ENCODE measurements at regions not wholly inside any gene's neighbourhood (a gene's known extent, or its start where the extent isn't known, plus 50 kb on each side); places are given as distances from the start of the nearest gene placed in this dataset.

- DNase-seq (ENCODE audit: low spot score) = no peak
These were observed 791.4 kb downstream of the HACE1 start for GRCh38 chr6:104068281-104068680.

- no peak for DNase-seq (ENCODE audit: low spot score)
These were observed 794.8 kb downstream of the HACE1 start for GRCh38 chr6:104064876-104065275.

DNA sequence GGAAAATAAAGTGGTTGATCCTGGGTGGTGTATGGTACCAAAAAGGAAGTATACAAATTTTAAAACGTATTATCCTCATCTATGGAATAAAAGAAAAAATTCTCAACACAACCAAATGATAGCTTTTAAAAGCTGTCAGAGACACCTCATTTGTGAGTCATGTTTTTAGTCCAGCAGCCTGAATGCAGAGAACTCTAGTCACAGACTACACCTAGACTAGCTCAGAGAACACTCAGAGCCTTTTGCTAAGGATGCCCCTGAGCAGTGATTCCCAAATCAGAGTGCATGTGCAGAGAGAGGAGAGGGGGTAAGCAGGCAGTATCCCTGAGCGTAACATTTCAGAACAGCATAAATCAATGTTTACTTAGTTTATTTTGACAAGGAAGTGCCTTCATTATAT, 809.3 kb downstream of the HACE1 start:
- no peak for DNase-seq (ENCODE audit: low spot score)

- DNase-seq (ENCODE audit: low spot score) = no peak
These were observed 813.3 kb downstream of the HACE1 start for GRCh38 chr6:104046426-104046825.

DNA sequence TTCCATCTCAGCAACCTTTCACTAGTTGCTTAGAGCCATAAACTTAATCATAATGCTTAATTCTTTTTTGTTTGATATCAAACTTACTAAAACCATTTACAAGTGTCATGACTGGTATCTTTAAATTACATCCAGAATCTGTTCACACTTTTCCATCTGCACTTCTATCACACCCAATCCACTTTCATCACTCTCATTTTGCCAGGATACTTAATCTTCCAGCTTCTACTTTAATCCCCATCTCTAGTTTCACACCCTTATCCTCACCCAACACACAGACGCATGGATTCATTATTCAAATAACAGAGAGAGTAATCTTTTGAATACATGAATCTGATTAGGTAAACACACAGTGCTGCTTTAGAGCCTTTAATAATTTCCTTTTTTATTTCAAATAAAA, 828.4 kb downstream of the HACE1 start:
- DNase-seq (ENCODE audit: low spot score) = no peak

DNA sequence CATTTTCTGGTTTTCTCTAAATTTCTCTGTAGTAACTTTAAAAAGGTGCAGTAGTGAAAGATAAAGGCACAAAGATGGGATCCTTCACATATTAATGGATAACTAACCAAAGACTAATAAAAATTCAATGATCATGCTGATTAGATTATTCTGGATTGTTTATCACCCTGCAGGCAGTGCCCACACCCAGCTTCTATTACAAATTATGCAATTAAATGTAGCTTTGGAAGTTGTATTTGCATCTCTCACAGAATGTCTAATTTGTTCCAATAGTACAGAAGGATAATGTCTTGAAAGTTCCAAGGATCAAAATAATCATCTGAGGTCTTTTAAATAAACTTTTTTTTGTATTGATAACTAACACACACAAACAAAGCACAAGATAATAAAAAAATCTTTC, 837.6 kb downstream of the HACE1 start:
- no peak for DNase-seq (ENCODE audit: low spot score)

DNA sequence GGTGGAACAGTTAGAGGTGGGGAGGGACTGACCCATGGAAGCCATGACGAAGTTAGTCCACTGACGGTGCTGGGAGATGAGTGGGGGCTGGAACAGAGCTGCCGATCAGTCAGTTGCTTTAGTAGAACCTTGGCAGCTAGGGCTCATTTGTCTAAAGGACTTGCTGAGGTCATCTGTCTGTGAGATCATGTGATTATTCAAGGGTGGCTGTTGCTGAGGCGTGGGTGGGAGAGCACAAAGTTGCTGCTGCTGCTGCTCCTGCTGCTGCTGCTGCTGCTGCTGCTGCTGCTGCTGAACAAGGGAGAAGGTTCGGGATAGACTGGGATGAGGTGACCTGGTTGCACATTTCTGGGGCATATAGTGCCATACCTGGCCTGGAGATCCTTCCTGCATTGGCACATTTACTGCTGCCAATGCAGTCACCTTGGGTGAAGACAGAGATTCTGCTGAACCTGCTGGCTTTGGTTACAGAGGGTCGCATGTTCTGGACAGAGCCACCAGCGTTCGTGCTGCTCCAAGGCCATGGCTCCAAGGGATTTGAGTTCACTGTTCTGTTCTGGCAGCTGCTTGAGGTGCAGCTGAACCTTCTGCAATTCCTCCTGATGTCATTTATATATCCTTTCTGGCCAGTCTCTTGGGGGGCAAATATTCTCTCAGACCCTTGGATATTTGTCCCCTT, 840.5 kb downstream of the HACE1 start:
- no peak for DNase-seq (ENCODE audit: low spot score)

GRCh38 chr6:104017410-104018381, 842.0 kb downstream of the HACE1 start:
- DNase-seq (ENCODE audit: low spot score) = no peak

- no peak for DNase-seq (ENCODE audit: low spot score)
These were observed 845.4 kb downstream of the HACE1 start for GRCh38 chr6:104014163-104014959.

- no peak for DNase-seq (ENCODE audit: low spot score)
These were observed 846.3 kb downstream of the HACE1 start for GRCh38 chr6:104013312-104013971.

DNA sequence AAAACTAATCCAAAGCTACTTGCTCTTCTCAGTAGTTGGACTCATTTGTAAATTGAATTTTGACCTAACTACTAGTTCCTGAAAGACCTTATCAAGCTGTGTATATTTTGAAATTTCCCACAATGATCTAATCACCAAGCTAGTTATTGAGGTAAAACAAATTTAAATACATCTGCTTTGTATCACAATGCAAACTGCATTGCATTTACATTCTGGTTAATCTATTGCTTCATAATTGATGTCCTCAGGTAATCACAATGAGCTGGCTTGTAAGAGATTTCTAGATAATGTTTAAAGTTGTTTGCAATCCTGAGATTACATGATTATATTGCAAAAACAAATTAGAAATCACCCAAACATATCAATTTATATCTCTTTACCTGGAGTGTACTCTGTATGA, 848.8 kb downstream of the HACE1 start:
- DNase-seq (ENCODE audit: low spot score) = no peak

GRCh38 chr6:104003803-104004516, 855.8 kb downstream of the HACE1 start:
- DNase-seq (ENCODE audit: low spot score) = peak; percentile 6

DNA sequence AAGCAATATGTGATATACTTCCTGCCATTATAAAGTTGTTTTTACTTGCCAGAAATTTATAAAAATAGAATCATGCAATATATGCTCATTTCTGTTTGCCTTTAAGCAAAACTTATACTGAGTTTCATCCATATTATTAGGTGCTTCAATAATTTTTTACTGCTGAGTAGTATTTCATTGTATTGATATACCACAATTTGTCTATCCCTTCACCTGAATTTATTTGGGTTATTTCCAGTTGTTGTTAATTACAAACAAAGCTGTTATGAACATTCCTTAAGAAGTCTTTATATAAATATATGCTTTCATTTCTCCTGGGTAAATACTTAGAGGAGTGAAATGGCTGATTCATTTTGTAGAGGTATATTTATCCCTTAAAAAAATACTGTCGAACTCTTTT, 864.1 kb downstream of the HACE1 start:
- DNase-seq (ENCODE audit: low spot score) = no peak

DNA sequence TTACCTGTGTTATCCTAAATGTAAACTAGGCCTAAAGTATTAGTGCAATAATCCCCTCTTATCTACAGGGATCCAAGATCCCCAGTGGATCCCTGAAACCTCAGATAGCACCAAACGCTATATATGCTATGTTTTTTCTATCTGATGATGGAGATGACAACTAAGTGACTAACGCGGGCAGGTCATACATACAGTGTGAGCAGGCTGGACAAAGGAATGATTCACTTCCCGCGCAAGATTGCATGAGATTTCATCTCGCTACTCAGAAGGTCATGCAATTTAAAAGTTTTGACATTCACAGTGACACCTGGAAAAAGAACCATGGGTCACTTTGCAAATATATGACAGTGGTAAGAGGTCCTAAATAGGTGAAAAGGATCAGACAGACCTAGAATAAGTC, 875.9 kb downstream of the HACE1 start:
- DNase-seq (ENCODE audit: low spot score) = no peak

GRCh38 chr6:103983011-103983410, 876.7 kb downstream of the HACE1 start:
- DNase-seq (ENCODE audit: low spot score) = no peak

- no peak for DNase-seq (ENCODE audit: low spot score)
These were observed 877.1 kb downstream of the HACE1 start for GRCh38 chr6:103982574-103982973.

- no peak for DNase-seq (ENCODE audit: low spot score)
These were observed 880.4 kb downstream of the HACE1 start for GRCh38 chr6:103979308-103979707.

DNA sequence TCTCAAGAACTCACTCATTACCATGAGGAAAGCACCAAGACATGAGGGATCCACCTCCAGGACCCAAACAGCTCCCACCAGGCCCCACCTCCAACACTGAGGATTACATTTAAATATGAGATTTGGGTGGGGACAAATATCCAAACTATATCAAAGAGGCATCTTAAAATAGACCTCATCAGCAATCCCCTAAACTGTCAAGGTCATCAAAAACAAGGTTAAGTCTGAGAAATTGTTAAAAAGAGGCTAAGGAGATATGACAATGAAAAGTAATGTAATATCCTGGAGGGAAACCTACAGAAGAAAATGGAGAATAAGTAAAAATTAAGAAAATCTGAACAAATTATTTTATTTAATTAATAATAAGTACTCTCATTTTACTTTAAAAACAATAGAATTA, 922.3 kb downstream of the HACE1 start:
- no peak for DNase-seq (ENCODE audit: low spot score)

- no peak for DNase-seq (ENCODE audit: low spot score)
These were observed 934.4 kb downstream of the HACE1 start for GRCh38 chr6:103925317-103925716.

GRCh38 chr6:103910018-103910417, 949.7 kb downstream of the HACE1 start:
- DNase-seq (ENCODE audit: low spot score) = no peak

- DNase-seq (ENCODE audit: low spot score) = no peak
These were observed 950.8 kb downstream of the HACE1 start for GRCh38 chr6:103908898-103909297.

Measured in HuH-7.5 (cell line).